ENCODE measurements at regions not wholly inside any gene's neighbourhood (a gene's known extent, or its start where the extent isn't known, plus 50 kb on each side); places are given as distances from the start of the nearest gene placed in this dataset.

DNA sequence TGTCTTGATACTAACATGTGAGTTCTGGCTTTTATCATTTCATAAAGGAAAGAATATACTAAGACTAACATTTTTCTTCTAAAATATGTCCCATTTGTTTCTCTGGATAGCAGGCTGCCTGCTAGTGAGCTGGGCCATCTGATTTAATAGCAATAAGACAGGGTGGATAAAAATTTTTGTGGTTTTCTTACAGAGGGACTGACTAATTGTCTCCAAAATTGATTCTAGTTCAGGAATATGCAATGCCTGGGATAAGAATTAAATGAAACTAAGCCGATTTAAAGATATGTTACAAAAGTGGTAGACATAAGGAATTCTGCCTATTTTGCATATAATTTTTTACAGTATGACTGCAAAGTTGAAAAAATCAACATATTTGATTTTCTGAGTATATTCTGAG lies 252.9 kb upstream of the NAV3 start:
- no peak for DNase-seq

GRCh38 chr12:77575376-77575919 lies 255.2 kb upstream of the NAV3 start:
- no peak for DNase-seq

DNA sequence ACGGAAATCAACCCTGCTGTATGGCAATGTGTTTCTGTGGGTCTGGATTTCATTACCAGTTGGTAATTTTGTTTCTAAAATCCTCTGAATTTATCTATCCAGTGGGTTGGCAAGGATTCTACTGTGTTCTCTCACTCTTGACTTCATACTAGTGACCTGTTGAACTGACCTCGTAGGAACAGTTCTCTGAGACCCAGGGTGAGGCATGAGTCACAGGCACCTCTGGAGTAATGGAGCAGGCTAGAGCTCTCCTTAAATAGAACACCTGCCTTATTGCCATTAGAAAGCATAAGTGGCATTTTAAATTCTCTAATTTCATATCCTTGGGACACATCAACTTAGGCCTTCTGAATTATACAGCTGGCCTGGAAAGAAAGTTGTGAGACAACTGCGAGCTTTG lies 258.3 kb upstream of the NAV3 start:
- no peak for DNase-seq

- no peak for DNase-seq
Observed at GRCh38 chr12:77571768-77572167, 258.9 kb upstream of the NAV3 start.

DNA sequence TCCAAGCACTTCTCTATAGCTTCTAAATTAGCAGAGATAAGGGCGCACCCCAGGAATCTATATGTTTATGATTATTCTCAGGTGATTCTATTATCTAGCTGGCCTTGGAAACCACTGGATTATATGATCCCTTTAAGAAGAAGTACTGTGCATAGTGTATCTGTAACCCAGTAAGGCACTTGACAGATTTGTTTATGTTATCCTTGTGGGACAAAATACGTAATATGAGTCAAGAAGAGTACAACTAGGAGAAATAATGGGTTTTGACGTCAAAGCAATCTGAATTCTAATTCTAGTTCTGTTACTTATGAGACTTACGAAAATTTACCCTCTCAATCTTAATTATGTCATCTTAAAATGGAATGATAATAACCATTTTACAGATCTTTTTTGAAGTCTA lies 259.6 kb upstream of the NAV3 start:
- DNase-seq, result no peak

DNA sequence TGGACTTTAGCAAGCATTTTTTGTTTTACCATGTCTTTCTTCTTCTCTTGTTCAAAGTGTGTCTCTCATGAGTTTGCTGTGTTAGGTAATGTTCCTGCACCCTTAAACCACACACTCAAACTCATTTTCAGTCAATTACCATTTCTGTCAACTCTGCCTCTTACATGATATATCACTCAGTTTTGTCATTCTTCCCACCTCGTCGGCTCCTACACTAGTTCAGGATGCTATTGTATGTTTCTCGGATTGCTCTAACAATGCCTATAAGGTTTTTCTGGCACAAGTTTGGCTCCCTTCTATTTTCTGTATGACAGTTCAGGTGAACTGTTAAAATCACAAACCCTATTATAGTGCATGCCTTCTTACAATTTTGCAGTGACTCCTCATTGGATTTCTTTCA lies 260.8 kb upstream of the NAV3 start:
- no peak for DNase-seq

DNA sequence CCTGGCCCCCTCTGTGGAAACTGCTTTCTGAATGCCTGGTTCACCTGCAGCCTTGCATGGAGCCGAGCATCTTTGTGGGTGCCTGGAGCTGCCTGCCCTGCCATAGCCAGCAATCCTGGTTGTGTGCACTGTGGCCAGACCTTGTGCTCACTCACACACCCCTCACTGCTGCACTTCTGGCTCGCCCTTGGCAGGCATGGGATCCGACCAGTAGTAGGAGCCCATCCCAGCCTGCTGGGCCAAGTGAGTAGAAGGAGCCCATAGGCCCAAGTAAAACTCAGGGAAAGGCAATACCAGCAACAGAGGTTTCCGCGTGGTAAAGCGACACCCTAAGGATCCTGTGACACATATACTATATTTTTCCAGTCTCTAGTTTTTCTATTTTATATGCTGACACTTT lies 270.0 kb upstream of the NAV3 start:
- no peak for DNase-seq

GRCh38 chr12:77559400-77560074 lies 271.2 kb upstream of the NAV3 start:
- DNase-seq, result no peak

DNA sequence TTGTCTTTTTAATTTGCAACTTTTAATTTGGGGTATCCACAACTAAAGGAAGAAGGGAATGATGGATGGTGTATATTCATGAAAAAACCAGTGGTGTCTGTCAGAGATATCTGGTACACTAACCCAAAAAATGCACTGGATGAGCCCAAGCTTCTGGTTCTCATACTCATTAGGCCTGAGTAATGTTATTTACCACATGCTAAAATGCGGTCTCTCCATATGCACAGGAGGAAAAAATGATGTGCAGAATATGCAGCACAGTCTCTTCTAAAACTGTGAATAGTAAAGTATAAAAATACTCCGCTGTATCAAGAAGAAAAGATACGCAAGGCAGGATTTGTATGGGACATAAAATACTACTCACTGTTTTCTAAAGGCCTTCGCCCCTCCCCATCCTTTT lies 275.6 kb upstream of the NAV3 start:
- DNase-seq, result no peak

DNA sequence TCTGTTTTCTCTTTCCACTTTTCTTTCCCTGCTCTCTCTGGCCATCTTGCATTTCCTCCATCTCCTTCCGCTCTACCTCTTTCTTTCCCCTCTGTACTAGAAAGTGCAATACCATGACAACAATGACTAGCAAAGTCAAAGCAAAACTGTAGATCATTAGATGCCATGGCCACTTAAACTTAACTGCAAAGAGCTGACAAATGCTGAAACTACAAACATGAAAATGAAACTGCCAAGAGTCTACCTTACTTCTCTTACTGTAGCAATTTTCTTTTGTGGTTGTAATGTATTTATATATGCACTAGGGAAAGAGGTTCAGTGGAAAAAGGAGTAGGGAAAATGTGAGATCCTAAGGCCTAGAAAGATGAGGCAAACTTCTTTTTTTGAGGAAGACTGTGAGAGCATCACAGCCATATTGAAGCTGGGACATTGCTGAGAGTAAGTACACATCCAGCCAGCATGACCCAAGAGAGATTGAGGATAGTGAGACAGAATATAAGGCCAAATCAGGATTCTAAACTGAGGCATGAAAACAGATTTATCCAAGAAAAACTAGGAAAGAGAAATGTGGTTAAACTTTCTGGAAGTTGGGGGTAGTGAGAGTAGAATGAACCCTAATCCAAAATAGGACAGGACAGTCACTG lies 276.6 kb upstream of the NAV3 start:
- DNase-seq, result no peak

GRCh38 chr12:77549383-77550128 lies 281.1 kb upstream of the NAV3 start:
- no peak for DNase-seq

- no peak for DNase-seq
Observed at GRCh38 chr12:77548797-77549196, 281.9 kb upstream of the NAV3 start.

GRCh38 chr12:77540097-77540496 lies 290.6 kb upstream of the NAV3 start:
- no peak for DNase-seq

GRCh38 chr12:77537663-77538062 lies 293.0 kb upstream of the NAV3 start:
- no peak for DNase-seq

- no peak for DNase-seq
Observed at GRCh38 chr12:77535734-77536133, 295.0 kb upstream of the NAV3 start.

DNA sequence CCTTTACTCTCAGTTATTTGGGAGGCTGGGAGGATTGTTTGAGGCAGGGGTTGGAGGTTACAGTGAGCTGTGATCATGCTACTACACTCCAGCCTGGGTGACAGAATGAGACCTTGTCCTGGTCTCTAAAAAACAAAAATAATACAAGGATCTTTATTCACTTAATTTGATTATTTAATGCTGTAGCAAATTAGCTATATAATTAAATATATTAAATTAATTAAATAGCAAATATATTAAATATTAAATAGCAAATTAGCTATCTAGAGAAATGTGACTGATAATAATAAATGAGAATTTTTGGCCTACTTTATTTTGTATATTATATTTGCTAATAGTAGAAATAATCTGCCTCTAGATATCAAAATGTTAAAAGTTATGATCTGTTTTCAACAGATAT lies 298.8 kb upstream of the NAV3 start:
- no peak for DNase-seq

DNA sequence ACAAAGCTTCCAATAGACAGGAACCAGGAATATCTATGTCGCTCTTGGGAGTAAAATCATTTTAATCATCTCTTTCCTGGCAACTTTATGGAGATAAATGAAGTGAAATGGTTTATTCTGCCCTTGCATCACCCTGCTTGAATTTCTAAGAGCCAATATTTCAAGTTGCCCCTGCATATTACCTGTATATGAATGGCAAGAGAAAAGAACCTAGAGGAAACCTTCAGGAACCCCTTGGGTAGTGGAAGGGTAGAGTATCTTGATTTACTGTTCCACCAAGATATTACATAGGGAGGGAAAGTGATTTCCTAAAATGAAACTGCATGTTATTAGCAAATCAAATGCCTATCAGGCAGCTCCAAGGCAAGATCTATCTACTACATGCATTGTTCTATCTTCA lies 308.4 kb upstream of the NAV3 start:
- DNase-seq, result no peak

- no peak for DNase-seq
Observed at GRCh38 chr12:77521508-77522115, 309.1 kb upstream of the NAV3 start.

DNA sequence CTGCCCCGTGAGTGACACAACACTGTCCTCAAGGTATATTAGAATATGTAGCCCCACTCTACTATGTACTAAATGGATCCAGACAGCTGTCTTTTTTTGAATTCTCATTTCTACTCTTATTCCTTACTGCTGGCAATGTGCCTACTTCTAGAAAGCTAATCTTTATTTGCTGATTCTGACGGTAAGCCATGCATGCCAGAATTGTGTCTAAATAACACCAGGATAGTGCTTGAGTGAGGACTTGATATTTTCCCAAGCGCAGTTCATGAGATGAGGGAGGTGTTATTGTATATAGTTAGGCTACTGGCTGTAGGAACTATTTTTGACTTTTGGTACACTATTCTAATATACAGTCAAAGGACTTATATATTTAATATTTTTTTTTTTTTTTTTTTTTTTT lies 316.2 kb upstream of the NAV3 start:
- DNase-seq, result no peak

DNA sequence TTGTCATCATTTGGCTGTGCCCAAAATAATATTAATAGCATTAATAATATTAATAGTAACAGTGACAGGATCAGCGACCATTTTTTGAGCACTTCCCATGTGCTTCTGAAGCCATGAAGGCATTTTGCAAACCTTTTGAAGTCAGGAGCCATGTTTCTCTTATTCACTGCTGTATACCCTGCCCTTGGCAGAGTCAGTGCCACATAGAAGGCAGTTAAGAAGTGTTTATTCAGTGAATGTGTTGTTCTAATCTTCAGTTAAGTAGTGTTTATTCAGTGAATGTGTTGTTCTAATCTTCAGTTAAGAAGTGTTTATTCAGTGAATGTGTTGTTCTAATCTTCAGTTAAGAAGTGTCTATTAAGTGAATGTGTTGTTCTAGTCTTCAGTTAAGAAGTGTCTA lies 319.7 kb upstream of the NAV3 start:
- DNase-seq, result no peak

- DNase-seq, result no peak
Observed at GRCh38 chr12:77504466-77504865, 326.2 kb upstream of the NAV3 start.

DNA sequence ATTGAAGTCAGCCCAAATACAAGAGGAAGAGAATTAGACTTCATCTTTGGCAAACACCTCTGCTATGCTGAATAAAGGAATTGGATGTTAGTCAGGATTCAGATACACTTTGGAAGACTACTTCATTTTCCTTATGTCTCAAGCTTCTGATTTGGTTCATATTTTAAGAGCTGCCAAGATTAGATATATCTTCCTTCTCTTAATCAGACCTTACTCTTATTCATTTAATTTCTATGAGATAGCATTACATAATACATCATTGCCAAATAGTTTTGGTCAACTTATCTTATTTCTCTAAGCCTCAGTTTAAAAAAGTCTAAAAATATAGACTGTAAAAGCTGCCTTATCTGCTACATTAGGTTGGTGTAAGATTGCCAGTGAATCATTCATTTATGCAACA lies 330.6 kb upstream of the NAV3 start:
- DNase-seq, result no peak

All from amygdala (tissue), 56 donors.